HG03045 (cell line): ENCODE measurements at regions not wholly inside any gene's neighbourhood (a gene's known extent, or its start where the extent isn't known, plus 50 kb on each side); places are given as distances from the start of the nearest gene placed in this dataset.

Experiments
- ATAC-seq: cut with Tn5 transposase; IDR thresholded peaks from one replicate; pipeline ENCODE4 v1.9.1; 2021; ENCODE audit warnings: mild to moderate bottlenecking, moderate library complexity; ENCODE audit not compliant: unreplicated experiment

DNA sequence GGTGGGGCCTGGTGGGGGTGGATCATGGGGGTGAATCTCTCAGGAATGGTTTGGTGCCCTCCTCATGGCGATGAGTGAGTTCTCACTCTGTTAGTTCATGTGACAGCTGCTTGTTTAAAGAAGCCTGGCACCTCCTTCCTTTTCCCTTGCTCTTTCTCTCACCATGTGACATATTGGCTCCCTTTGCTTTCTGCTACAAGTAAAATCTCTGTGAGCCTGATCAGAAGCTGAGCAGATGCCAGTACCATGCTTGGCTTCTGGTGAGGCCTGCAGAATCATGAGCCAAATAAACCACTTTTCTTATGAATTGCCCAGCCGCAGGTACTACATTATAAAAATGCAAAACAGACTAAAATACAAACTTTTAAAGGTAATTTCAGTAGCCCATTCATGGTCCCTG, 73.4 kb upstream of the TEX51 start:
- ATAC-seq, result no peak

DNA sequence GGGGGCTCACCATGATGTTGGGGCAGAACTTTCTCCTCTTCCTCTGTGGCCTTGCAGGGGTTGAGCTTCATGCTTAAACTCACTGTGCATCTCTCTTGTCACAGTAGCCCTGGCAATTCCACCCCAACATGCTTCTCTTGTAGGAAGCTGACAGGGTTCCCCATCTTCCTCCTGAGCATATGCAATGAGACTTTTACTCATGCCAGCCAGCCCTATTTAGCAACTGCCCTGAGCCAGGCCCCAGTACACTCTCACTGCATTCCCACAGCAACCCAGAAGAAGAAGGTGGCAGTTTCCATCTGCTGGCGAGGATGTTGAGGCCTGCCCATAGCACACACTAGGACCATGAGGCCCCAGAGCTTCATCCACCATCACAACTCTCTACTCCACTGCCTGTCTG, 72.2 kb upstream of the TEX51 start:
- ATAC-seq, result no peak

DNA sequence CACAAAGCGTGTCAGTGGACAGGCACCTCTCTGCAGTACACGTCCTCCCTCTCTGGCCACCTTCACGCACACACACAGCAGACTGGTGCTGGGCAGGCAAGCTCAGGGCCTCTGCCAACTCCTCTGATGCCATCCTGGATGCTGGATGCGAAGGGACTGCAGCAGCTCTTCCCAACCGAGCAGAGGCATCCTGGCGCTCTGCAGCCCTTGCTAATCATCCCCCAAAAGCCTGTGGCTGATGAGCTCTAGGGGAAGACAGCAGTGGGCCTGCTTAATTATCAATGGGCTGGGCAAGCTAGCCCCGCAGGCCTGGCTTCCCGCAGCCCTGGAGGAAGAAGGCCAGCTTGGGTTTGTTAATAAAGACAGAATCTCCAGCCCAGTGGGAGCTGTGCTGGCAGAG, 71.3 kb upstream of the TEX51 start:
- ATAC-seq, result no peak

DNA sequence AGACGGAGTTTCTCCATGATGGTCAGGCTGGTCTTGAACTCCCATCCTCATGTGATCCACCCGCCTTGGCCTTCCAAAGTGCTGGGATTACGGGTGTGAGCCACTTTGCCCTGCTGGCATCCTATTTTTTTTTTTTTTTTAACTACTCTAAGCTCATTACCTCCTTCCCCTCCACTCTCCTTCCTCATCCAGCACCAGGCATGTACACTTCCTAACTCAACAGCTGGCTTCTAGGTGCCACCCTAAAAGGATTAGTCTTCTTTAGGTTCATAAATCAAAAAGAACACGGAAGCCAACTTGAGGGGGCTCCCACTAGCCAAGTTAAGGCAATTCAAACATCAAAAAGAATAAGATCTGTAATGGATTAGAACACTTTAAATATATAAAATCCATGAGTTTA, 70.6 kb upstream of the TEX51 start:
- no peak for ATAC-seq

DNA sequence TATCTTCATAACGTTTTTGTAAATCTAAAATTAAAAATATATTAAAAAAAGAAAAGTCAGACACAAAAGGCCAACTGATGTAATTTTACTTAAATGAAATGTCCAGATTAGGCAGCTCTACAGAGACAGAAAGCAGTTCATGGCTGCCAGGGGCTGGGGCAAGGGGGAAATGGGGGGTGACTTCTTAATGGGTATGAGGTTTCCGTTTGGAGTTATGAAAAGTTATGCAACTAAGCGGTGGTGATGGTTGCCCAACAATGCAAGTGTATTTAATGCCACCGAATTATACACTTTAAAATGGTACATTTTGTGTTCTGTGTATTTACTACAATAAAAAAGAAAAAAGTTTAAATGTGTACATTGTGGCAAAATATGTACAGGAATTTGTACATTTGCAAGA, 70.2 kb upstream of the TEX51 start:
- no peak for ATAC-seq

DNA sequence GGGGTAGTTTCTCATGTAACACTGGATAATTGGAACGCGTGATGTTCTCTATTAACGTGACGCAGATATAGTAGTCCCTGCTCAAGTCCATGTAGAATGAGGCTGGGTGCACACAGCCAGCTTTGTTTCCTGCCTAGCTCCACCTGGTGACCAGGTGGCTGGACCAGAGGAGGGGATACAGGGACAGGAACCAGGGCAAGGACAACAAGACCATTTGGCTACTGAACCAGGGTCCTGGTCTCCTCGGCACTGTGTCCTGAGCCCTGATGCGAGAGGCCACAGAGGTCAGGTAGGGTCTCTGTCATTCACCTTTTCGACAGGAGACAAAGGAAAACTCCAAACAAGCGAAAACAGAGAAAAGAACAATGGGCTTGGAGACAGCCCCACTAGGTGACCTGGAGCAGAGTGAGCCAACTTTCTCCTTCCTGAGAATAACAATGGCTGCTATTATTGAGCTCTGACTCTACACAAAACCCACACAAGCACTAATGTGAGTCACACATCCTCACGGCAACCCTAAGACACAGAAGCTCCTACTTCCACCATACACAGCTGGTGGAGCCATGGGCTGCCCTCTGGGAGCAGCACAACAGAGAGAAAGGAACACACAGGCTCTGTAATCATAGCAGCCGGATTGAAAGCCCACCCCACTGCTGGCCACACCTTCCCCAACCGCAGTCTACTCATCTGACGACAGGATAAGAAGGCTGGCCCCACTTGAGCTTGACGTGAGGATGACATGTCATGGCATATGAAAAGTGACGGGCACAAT, 67.3 kb upstream of the TEX51 start:
- no peak for ATAC-seq

DNA sequence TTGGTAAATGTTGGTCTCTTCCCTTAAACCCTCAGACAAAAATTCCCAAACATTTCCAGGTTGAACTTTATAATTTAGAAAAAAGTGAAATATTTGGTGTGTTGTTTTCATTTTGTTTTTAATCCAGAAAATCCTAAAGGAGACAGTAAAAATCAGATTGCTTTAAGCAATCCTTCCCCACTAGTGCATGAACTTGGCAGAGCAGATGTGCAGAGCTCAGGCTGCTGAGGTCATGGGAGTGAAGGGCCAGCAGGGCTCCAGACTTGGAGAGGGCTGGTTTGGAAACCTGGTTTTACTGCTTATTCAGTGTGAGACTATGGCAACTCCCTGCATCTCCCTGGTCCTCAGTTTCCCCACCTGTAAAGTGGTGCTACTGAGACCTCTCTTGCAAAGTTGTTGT, 66.7 kb upstream of the TEX51 start:
- no peak for ATAC-seq

DNA sequence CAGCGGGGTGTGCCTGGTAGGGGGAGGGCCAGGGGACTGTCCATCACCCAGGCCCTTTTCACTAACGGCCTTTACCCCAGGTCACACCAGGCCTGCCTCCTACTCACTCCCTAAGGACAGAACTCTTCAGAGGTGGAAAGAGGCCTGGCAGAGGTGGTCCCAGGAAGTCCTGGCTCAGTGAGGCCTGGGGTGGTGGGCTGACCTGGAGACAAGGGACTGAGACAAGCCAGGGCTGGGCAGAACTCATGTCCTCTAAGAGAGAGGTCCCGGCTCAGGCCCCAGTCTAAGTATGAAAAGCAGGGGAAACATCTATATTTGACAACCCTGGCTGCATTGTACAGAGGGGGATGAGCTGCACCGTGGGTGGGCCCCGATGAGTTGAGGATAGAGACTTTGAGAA, 65.9 kb upstream of the TEX51 start:
- ATAC-seq, result no peak

DNA sequence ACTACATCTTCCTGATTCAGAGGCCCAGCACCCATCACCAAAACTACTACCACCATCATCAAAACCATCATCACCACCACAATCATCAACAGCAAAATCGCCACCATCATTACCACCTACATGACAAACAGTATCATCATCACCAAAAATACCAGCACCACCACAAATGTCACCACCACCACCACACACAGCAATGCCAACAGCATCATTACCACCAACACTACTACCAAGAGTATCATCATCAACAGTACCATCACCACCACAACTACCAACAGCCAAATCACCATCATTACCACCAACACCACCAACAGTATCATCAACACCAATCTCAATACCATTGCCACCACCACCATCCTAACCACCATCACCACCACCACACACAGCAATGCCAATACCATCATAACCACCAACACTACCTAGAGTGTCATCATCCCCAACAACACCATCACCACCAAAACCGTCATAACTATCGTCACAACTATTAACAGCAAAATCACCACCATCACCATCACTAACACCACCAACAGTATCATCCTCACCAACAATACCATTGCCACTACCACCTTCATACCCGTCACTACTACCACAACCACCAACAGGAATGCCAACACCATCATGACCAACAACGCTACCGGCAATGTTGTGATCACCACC, 64.6 kb upstream of the TEX51 start:
- ATAC-seq, result no peak

DNA sequence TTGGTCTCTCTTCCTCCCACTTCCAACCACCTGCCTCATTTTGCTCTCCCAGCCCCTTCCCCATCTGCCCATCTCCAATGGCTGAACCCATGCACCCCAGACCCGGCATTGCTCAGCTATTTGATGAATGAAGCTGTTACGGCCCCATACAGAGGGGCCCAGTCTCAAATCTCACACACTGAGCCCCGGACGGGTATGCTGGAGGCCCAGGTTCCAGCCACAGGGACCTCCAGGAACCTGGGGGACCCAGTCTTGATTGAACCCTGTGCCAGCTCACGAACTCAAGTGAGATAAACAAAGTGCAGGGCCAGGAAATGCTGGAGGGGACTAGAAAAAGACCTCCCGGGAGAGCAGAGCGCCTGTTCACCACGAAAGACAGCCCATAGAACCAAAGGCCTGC, 63.4 kb upstream of the TEX51 start:
- no peak for ATAC-seq

DNA sequence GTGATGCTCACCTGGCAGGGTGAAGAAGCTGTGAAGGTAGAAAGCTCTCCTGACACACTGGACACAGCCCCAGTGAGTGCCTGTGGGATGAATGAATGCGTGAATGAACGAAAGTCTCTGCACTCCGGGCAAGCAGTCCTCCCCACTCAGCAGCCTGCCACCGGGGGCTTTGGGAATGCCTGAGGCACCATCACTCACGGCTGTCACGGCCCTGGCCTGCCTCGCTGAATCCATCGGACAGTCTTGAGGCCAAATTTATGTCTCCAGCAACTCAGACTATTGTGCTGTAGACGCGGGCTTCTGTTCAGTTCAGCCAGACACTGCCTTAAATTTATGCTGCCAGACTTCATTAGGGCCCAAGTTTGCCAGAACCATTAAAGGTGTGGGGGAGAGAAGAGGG, 62.9 kb upstream of the TEX51 start:
- ATAC-seq, result no peak

DNA sequence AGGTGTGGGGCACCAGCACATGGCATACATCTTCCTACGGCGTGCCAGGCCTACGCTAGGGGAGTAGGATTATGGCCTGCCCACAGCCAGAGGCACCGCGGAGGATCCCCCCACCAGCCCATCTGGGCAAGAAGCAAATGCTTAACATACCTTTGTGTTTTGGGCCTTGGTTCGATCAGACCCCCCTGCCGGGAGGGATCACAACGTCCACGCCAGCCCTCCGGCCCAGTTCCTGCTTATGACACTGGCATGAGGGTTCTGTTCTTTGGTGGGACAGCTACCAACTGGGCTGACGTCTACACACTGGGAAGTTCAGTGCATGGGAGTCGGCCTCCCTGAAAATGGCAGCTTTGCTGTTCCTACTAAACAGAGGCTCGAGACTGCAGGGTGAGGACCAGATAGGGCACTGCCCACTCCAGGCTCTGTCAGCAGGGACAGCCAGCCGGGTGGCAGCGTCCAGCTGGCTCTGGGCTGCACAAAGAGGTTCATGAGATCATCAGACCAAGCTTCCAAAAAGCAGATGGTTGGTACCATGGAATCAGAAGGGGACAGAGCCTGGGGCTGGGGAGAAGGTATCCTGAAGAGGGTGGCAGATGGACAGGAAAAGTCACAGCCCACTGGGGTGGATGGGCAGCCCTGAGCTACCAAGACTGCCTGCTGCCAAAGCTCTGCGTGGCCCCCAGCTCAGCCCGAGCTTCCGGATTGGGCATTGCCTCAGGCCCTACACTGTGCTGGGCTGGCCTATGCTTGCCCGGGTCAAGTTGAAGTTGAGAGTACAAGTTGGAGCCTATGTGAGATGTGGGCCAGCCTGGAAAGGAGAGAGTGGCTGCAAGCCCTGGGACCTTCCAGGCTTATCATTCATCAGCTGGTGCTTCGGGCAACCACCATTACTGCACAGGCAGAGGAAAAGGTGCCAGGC, 61.7 kb upstream of the TEX51 start:
- no peak for ATAC-seq

DNA sequence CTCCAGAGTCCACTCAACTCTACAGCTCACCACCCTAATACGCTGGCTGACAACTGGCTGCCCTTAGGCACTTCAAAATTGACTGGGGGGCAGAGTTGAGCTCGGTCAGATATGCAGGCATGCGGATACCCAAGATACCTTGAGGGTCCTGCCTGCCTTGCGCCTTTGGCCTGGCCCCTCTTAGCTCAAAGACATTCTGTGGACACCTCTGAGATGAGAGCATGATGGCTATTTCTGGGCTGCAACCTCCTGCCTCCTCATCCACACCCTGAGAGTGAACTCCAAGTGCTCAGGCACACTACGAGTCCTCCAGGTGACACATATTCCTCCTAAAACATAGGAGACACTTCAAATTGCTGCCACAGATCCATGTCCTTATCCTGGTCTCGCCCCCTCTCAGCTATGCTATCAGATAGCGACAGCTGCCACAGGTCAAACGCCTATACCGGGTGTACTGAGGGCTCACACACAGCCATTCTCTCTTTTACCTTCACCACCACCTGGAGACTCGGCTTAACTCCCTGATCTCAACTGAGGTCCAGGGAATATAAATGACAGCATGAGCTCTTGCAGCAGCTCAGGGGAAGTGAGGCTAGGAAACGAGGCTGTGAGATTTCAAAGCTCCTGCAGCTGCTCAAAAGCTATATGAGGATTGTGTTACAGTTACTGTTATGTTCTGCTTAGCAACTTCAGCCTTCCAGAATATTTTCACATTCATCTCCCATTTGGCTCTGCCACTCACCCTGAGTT, 60.5 kb upstream of the TEX51 start:
- ATAC-seq, result no peak

DNA sequence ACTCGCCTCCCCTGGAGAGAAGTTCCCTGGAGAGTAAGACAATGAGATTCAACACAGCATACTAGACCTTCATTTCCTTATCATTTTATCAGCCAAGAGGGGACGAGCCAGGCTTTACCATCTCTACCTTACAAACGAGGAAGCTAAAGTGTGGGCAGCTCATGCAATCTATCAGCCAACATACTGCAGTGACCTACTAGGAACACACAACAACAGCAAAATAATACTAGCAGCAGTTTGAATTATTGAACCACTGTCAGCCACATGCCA, 60.0 kb upstream of the TEX51 start:
- no peak for ATAC-seq

DNA sequence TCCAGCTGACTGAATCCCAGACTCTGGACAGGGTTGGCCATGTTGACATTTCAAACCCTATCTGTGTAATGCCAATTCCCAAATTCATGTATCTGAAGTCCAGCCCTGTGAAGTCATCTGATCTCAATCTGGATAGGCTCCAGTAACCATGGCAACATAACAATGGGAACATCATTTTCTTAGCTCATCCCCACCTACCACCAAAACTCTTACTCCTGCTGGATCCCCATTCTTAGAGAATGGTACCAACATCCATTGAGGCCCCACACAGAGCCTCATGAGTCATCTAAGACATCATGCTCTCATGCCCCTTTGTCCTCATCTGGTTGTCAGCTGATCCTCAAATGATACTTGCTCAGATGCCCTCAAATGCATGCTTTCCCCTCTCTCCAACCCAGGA, 58.9 kb upstream of the TEX51 start:
- no peak for ATAC-seq

DNA sequence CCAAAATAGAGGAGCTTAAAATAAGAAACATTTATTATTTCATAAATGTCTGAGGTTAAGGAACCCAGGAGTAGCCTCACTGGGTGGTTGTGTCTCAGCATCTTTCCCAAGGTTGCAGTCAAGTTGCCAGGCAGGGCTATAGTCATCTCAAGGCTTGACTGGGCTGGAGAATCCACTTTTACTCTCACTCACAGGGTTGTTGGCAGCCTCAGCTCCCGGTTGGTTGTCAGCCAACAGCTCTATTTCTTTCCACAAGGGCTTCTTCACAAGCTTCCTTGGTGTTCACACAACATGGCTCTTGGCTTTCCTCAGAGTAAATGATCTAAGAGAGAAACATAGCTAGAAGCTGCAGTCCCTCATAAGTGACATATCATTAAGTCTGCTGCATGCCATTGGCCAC, 55.6 kb upstream of the TEX51 start:
- no peak for ATAC-seq

DNA sequence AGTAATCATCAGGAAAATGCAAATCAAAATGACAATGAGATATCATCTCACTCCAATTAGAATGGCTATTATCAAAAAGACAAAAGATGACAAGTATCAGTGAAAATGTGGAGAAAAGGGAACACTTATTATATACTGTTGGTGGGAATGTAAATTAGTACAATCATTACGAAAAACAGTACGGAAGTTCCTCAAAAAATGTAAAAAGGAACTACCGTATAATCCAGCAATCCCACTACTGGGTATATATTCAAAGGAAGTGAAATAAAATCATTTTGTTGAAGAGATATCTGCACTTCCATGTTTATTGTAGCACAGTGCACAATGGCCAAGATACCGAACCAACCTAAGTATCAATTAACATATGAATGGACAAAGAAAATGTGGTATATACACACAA, 52.4 kb upstream of the TEX51 start:
- no peak for ATAC-seq
